Kidney (tissue), 13 donors: ENCODE measurements at regions not wholly inside any gene's neighbourhood (a gene's known extent, or its start where the extent isn't known, plus 50 kb on each side); places are given as distances from the start of the nearest gene placed in this dataset.

ENCODE experiments used
- DNase-seq, 5 donors: peaks; one replicate each; pipeline ENCODE4 v3.0.0-alpha.2; 2013 to 2020
- FAIRE-seq: peaks from 2 replicates; lab custom pipeline; 2012; peaks lifted over from hg19 to GRCh38; lab: Jason Lieb, UNC
- H3K27ac ChIP-seq, 2 donors: one replicate each; pipeline ENCODE4 v1.7.0; 2013; ENCODE audit warnings: low read depth in 2 of 2, low read length in 2 of 2, inconsistent platforms in 1 of 2
- H3K27me3 ChIP-seq: one replicate; pipeline ENCODE4 v1.7.1; 2013; ENCODE audit warnings: low read length, inconsistent platforms; ENCODE audit not compliant: control insufficient read depth, insufficient read depth
- H3K36me3 ChIP-seq, 3 donors: one replicate each; pipeline versions ENCODE4 v1.7.0 to v1.7.1; 2013; ENCODE audit warnings: low read length in 3 of 3, control low read depth in 1 of 3, inconsistent platforms in 1 of 3; ENCODE audit not compliant: insufficient read depth in 3 of 3, control insufficient read depth in 2 of 3
- H3K4me1 ChIP-seq, 3 donors: one replicate each; pipeline versions ENCODE4 v1.7.0 to v1.7.1; 2013; ENCODE audit warnings: low read length in 3 of 3, inconsistent platforms in 1 of 3, low read depth in 1 of 3; ENCODE audit not compliant: control insufficient read depth in 2 of 3, insufficient read depth in 2 of 3
- H3K4me3 ChIP-seq, 3 donors: one replicate each; pipeline versions ENCODE4 v1.7.0 to v1.8.1; 2013; ENCODE audit warnings: low read length in 3 of 3, control low read depth in 1 of 3, inconsistent platforms in 1 of 3
- H3K9ac ChIP-seq, 3 donors: one replicate each; pipeline versions ENCODE4 v1.7.0 to v1.7.1; 2013; ENCODE audit warnings: low read length in 3 of 3, control low read depth in 1 of 3, inconsistent platforms in 1 of 3
- H3K9me3 ChIP-seq, 3 donors: one replicate each; pipeline versions ENCODE4 v1.7.0 to v1.7.1; 2013; ENCODE audit warnings: low read length in 3 of 3, control low read depth in 1 of 3, inconsistent platforms in 1 of 3; ENCODE audit not compliant: control insufficient read depth in 2 of 3, insufficient read depth in 1 of 3
- intact Hi-C: fragments of 100-400 bp; cut with DNase I; formaldehyde crosslinking; loops from one replicate; pipeline ENCODE4 v1.11.1; 2022
- TF ChIP-seq, protein P1 (sequence below): IDR thresholded peaks from 3 replicates; pipeline ENCODE4 v1.5.1; 2012; ENCODE audit warnings: mild to moderate bottlenecking, moderate library complexity, borderline replicate concordance; ENCODE audit not compliant: insufficient read depth; ENCODE audit errors: extremely low read depth
- donor health status: control.
- donor health status: control.
- donor health status: control.
- donor health status: control.
- donor health status: control.
- donor health status: DM: yes; HTN: yes; CAD: no.
- donor health status: Normal renal cell carcinoma (clear cell type).

DNA sequence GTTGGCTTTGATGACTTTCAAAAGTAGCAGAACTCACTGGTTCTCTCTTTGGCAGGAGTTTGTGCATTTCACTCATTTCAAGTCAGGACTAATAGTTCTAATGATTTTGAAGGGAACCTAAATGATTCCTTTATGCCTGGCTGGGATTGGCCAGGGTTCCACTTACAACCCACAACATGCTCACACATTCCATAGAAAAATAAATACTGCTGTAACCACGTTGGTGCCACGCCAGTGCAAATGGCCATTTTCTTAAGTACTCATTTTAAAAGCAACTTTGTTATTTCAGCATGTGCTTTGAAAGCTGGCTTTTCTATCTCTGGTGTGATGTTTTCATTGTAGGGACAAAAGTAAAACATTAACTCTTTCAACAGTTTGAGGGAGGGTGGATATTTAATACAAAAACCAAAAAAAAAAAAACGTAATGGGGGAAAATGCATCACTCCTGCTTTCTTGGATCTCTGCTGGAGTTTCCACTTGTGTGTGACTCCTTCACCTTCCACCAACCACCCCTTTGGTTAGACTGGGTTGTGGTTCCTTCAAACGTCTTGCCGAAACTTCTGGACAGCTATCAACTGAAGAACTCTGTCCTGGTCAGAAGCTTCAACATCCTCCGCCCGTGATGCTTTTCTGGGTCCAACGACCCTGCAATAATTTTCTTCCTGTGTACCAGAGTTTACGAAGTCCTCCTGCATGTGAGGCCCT is 300.4 kb upstream of the RUNX1 start:
- Histone ChIP-seq H3K9me3 (no peaks in the 10 kb centered on the region), H3K27ac (no peak overlapping the region), H3K9ac (no peak overlapping the region), H3K36me3 (no peaks in the 10 kb centered on the region), H3K27me3 (no peaks in the 10 kb centered on the region), H3K4me1 (no peaks in the 10 kb centered on the region), H3K4me3 (no peak overlapping the region)
- TF ChIP-seq, protein P1, sequence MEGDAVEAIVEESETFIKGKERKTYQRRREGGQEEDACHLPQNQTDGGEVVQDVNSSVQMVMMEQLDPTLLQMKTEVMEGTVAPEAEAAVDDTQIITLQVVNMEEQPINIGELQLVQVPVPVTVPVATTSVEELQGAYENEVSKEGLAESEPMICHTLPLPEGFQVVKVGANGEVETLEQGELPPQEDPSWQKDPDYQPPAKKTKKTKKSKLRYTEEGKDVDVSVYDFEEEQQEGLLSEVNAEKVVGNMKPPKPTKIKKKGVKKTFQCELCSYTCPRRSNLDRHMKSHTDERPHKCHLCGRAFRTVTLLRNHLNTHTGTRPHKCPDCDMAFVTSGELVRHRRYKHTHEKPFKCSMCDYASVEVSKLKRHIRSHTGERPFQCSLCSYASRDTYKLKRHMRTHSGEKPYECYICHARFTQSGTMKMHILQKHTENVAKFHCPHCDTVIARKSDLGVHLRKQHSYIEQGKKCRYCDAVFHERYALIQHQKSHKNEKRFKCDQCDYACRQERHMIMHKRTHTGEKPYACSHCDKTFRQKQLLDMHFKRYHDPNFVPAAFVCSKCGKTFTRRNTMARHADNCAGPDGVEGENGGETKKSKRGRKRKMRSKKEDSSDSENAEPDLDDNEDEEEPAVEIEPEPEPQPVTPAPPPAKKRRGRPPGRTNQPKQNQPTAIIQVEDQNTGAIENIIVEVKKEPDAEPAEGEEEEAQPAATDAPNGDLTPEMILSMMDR = no peak
- no peak for FAIRE-seq
- intact Hi-C loops = loop anchor here (5.0 kb wide), 1 partner anchor 422 kb away; no protein-coding TSS in a partner anchor
- DNase-seq = no peak

DNA sequence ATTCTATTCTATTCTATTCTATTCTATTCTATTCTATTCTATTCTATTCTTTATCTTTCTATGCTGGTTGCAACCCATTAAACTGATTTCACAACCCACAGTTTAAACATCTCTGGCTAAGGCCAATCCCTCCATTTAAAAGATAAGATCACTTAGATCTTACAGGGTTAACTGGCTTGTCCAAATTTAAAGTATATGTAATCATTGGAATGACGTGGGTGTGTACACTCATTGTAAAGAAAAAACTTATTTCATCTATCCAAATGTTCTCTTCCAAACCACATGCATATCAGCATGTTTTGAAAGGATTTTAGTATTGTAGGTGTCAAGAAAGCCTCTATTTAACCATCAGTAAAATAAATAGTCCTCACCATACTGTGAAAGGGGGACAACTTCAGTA is 299.6 kb upstream of the RUNX1 start:
- TF ChIP-seq, protein P1 = no peak
- Histone ChIP-seq H3K27me3 (no peaks in the 10 kb centered on the region), H3K4me3 (no peak overlapping the region), H3K27ac (no peak overlapping the region), H3K4me1 (no peaks in the 10 kb centered on the region), H3K9me3 (no peaks in the 10 kb centered on the region), H3K9ac (no peak overlapping the region), H3K36me3 (no peaks in the 10 kb centered on the region)
- FAIRE-seq (no peak), DNase-seq (no peak)
- intact Hi-C loops = loop anchor here (5.0 kb wide), 1 partner anchor 421 kb away; no protein-coding TSS in a partner anchor

DNA sequence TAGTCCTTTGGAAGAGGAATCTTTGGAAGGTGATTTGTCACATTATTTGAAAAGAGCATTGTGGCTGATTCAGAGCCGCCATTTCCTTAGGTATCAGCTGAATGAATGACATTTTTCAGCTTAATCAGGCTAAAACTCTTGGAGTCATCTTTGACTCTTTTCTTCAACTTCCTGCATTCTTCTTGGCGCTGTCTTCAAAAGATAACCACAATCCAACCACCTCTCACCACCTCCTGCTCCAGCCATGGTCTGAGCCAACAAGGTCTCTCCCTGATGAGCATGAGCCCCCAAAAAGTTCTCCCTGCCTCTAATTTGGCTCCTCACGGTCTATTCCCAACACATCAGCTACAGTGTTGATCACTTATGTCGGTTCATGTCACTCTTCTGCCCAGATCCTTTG is 297.6 kb upstream of the RUNX1 start:
- intact Hi-C loops = loop anchor here (5.0 kb wide), 1 partner anchor 419 kb away; no protein-coding TSS in a partner anchor
- TF ChIP-seq, protein P1 = no peak
- Histone ChIP-seq H3K36me3 (no peaks in the 10 kb centered on the region), H3K27me3 (no peaks in the 10 kb centered on the region), H3K9ac (no peak overlapping the region), H3K27ac (no peak overlapping the region), H3K9me3 (no peaks in the 10 kb centered on the region), H3K4me3 (no peak overlapping the region), H3K4me1 (no peaks in the 10 kb centered on the region)
- DNase-seq = no peak
- no peak for FAIRE-seq
